ENCODE measurements at regions not wholly inside any gene's neighbourhood (a gene's known extent, or its start where the extent isn't known, plus 50 kb on each side); places are given as distances from the start of the nearest gene placed in this dataset.
A peak's percentile ranks its signal among the peaks of the same experiment; 100 is the strongest.

DNA sequence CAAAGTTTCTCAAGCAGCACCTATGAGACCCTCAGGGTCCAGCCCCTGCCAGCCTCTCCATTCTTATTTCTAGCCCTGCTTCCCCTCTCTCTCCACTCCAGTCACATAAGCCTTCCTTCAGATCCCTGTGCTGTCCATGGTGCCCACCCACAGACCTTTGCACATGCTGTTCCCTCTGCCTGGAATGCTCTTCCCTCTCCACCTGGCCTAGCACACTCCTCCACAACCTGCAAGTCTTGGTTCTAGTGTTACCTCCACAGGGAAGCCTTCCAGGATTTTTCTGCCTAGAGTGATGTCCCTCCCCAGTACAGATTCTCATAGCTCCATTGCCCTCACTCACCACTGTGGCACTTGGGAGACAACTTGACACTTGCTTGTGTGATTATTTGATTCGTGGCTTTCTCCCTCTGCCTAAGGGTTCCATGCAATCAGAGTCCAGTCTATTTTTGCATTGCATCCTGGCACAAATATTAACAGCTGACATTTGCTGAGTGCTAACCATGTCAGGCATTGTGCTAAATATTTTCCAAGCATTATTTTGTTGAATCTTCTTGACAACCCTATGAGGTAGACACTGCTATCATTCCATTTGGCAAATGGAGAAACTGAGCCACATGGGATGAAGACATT, 127.3 kb downstream of the SYF2 start:
- no peak for DNase-seq (ENCODE audit: low read depth)

DNA sequence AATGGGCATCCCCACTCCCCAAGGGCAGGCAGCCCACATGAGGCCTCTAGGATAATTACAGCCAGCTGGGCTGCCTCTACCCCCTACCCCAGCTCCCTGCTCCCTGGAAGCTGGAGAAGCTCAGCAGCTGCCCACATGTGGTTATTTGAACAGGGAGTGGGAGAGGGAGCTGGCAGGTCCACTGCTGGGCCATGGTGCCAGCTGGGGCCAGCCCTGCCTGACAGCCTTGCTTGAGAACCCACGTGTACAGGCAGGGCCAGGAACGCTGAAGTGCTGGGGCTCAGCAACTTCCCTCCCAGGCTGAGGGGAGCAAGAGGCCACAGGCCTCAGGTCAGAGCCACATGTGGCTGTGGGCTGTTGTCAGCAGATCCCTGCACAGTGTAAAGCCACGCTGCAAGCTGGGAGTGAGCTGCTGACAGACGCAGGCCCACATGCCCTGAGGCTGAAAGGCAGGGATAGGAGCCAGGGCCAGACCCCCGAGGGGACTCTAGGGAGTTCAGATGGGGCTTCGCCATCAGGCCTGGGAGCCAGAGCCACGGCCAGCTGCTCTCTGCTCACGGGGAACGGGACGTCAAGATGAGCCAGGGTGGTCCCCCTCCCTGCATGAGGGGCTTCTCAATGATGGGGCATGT, 129.0 kb downstream of the SYF2 start:
- no peak for DNase-seq (ENCODE audit: low read depth)

DNA sequence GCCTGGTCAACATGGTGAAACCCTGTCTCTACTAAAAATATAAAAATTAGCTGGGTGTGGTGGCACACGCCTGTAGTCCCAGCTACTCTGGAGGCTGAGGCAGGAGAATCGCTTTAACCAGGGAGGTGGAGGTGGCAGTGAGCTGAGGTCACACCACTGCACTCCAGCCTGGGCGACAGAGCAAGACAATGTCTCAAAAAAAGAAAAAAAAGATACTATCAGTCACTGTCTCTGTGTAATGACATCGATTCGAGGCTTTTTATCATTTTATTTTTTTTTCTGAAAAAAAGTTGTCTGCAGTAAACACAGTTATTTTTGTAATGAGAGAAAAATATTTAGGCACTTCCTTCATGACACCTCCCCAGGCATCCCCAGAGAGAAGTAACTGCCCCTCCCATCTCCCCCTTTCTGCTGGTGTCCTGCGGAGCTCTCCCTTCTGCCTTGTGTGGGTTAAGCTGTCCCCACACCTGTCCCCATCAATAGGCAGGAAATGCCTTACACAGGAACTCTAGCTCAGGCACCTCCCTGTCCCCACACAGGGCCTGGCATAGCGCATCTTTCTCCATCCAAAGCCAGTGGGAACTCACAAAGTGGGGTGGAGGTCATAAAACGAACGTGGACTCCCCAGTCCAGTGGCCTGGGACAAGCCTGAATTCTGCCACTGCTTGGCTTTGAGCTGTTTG, 132.0 kb downstream of the SYF2 start:
- DNase-seq (ENCODE audit: low read depth): no peak

DNA sequence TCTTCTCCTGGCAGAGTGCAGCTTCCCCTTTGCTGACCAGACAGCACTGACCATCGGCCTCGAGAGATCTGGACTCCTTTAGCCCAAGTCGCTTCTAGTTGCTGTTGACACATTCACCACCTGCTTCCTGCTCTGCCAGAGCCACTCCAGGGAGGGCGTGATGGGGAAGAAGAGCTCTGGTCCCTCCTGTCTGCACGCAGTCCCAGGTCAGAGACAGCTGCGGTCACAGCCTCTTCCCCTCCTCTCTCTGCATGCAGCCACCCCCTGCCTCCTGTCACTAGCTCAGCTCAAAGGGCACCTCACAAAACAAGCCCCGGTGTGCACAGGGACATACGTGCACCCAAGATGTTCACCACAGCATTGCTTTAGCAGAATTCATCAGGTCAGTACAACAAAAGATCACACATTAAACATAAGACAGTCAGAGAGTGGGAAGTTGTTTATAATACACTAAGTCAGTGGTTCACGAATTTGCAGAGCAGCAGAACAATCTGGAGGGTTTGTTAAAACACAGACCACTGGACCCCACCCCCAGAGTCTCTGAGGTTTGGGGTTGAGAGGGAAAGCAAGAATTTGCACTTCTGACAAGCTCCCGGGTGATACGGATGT, 132.9 kb downstream of the SYF2 start:
- no peak for DNase-seq (ENCODE audit: low read depth)

DNA sequence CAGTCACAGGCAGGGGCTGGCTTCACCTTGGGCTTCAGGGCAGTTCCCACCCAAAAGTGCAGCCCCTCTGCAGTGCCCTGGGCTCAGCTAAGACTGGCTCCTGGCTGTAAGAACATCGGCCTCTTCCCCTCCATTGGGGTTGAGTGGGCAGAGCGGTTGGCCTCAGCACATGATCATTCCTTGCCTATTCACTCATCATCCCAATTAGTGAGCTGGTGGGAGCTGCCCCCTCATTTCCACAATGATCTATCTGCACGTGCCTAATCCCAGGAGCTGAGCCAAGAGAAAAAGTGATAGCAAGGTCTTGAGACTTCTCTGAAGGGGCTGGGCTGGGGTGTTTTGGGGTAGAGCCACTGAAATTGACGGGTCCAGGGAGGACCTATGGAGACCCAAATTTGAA, 133.6 kb downstream of the SYF2 start:
- no peak for DNase-seq (ENCODE audit: low read depth)

DNA sequence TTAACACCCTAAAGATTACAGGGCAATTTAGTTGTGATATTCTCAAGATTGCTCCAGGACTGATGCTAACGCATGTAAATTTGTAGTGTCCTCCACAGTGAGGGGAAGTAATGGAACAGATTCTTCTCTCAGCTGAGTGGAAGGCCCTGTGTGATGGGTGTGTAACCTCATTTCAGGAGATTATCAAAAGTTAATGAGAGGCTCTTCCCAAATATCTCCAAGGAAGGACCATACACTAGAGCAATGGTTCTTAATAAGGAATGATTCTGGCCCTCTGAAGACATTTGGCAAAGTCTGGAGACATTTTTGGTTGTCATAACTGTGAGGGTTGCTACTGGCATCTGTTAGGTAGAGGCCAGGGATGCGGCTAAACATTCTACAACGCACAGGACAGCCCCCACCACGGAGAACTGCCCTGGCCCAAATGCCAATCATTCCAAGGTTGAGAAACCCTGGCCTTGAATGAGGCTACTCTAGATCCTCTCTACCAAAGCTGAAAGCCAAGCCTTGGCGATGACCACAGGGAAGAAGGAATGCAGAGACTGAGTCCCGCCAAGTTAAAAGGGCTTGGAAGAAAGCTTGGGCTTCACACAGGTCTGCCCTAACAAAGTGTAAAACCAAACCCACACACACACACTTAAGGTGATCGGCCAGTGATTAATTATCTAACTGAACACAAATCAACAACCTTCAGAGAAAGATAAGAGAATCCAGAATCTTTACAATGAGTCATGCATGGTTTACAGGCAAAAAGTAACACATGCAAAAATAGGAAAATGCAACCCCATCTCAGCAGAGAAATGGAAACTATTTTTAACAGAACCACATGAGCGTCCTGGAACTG, 135.8 kb downstream of the SYF2 start:
- DNase-seq (ENCODE audit: low read depth): no peak

DNA sequence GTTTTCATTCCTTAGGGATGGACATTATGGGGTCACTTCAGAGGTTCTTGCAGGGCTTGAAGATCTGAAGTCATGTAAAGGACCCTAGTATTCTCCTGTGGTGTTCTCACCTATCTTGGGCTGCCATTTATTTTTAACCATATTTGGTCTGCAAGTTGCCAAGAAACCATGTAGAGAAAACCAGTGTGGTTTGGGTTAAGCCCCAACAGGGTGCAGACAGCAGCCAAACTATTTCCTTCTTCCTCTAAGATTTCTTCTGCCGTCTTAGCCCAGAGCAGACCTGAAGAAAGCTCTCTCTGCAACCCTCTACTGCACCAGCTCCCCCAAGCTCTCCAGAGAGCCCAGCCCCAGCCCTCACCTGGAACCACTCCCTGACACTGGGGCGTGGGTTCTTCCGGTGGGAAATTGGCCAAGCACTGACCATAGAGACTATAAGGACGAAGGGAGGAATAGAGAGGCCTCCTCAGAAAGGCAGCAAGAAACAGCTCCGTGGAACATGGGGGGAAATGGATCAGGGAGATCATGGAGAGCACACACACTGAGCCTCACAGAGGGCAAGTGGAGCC, 136.6 kb downstream of the SYF2 start:
- no peak for DNase-seq (ENCODE audit: low read depth)

DNA sequence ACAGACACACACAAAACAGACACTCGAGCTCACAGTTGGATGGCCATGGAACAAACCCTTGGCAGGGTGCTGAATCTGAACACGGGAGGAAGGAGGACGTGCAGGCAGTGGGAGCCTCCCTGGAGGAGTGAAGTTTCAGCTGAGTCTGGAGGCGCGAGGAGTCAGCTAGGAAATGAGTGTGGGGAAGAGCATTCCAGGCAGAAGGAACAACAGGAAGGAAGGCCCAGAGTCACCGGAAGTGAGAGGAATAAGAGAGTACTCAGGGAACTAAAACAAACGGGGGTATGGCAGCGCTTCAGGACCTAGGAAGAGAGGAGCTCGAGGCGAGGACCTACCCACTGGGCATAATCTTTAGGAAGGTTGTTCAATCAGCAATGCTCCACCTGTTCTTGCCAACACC, 137.3 kb downstream of the SYF2 start:
- DNase-seq (ENCODE audit: low read depth): no peak

DNA sequence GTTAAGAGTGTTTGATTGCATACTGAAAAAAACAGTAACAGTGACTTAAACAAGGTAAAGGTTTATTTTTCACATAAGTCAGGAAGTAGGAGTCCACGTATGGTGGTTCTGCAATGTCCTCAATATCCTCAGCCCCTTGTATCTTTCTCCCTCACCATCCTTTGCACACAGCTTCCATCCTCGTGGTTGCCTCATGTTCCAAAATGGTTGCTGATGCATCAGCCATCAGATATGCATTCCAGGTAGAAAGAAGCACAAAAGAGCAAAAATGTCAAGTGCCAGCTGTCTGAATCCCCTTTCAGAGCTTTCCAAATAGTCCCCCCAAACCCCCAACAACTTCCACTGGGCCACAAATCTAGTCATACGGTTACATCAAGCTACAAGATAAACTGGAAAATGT, 138.1 kb downstream of the SYF2 start:
- no peak for DNase-seq (ENCODE audit: low read depth)

DNA sequence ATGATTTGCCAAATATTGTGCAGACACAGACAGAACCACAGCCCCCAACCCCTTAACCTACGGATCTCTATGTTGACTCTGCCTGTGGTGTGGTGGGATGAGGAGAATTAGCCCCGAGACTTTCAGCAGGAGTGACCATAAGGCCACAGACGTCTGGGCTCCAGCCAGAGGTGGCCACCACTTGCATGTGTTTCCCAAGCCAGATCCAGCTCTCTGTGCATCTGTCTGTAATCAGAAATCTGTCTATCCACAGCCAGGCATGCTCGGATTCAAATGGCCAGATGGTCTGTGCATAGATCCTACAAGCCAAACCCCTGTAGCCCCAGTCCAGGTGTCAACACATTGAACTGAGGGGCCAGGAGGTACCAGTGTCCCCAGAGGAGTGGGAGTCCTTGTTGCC, 140.6 kb downstream of the SYF2 start:
- no peak for DNase-seq (ENCODE audit: low read depth)

DNA sequence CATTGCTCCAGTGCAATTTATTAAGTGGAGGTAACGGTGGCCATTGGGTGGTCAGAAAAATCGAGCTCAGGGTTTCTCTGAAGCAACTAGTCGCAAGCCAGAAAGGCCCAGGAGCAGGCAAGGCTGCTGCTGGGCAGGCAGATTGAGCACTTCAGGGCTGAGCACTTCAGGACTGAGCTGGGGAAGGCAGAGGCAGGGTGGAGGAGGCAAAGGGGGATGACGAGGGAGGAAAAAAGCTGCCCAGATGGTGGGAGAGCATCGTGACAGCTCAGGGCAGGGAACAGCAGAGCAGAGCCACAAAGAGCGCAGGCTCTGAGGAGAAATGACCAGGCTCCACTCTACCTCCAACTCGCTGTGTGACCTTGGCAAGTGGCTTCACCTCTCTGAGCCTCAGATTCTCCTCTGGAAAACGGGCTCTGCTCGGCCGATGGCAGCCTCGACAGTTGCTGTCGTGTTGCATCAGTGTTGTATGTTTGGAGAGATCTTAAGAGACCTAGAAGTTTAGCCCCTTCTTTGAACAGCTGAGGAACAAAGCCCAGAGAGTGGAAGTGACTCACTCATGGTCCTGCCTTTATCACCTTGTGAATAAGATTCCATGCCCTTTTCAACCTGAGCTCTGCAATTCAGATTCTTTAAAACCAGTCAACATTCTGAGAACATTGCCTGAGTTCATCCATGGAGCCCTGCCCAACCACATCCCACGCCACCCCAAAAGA, 141.4 kb downstream of the SYF2 start:
- peak; percentile 67 for DNase-seq (ENCODE audit: low read depth)

DNA sequence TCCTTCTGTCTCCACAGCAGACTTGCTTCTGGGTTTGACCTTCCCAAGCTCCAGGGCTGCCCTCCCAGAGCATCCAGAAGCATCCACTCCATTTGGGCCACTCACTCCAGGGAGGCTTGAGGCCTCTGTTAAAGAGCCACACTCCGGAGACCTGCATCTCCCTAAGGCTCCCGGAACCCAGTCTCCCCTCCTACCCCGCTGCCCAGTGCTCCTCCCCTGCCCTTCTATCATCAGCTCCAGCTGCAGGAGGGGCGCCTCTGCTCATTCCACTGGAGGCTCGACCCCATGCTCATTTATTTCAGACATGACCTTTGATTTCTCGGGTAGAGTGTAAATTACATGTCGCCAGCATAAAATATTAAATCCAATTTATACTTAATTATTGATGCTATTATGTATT, 142.5 kb downstream of the SYF2 start:
- no peak for DNase-seq (ENCODE audit: low read depth)

DNA sequence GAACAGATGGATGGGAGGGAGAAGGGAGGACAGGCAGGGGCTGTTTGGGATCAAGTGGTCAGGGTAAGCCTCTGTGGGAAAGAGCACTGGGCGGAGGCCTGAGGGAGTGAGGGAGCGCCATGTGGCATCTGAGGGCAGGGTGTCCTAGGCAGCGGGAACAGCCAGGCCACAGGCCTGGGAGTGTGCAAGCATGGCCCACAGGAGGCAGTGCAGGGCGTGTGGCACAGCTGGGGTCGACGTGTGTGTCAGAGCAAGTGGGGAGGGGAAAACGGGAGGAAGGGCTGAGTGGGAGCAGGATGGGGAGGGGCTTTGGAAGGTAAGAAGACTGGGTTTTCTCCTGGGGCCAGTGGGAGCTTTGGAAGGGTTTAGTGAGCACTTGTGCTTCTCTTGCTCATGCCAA, 143.4 kb downstream of the SYF2 start:
- DNase-seq (ENCODE audit: low read depth): no peak

DNA sequence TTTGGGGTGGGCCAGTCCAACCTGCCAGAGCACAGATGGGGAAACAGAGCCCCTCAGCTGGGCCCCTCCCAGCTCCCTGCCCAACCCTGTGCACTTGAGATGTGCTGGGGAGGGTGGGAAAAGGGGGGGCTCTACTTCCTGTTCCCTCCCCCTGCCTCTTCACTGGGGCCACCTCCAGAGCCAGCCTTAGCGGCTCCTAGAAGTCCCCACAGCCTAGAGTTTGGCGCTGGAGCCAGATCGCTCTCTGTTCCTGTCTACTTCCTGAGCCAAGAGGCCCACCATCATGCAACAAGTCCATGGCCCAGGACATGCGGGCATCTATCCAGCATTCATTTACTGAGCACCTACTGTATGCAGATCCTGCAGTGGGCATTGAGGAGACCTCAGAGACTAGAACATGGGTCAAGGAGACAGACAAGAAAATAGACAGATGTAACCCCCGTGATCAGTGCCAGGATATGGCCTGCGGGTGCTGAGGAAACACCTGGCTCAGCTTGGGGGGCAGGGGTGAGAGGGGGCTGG, 144.1 kb downstream of the SYF2 start:
- no peak for DNase-seq (ENCODE audit: low read depth)

DNA sequence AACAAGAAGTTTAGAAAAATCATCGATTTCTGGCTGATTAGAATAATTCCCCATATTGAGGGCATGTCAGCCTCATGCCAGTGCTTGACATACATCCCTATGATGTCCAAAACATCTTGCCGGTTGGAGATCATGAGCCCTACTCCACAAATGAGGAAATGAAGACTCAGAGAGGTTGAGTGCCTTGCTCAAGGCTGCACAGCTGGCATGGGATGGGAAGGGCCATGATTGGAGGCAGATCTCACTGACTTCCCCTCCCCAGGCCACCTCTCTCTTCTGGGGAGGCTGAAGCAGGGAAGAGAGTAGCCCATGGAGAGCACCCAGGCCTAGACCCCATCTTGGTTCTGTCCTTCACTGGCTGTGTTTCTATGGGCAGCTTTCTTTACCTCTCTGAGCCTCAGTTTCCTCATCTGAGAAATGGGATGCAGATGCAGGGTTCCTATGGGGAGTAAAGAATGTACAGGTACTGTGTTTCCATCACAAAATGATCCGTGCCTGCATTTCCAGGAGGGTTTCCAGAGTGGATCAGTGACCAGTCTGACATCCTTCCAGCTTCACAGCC, 145.7 kb downstream of the SYF2 start:
- DNase-seq (ENCODE audit: low read depth): no peak

DNA sequence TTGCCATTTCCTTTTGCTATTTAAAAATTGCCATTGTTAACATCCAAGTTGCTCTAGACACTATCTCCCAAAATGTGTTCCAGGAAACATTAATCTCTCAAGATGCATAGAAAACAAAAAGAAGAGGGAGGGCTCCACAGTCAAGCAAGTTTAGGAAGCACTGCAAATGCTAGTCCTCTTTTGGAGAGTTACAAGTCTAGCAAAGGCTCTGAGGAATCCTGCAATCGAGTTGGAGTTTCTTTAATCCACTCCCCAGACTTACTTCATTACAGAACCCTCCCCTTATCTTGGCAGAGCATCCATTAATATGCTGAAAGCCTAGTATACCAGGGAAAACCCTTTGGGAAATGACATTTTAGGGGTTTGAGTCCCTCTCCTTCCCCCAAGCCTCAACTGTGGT, 147.9 kb downstream of the SYF2 start:
- DNase-seq (ENCODE audit: low read depth): no peak

DNA sequence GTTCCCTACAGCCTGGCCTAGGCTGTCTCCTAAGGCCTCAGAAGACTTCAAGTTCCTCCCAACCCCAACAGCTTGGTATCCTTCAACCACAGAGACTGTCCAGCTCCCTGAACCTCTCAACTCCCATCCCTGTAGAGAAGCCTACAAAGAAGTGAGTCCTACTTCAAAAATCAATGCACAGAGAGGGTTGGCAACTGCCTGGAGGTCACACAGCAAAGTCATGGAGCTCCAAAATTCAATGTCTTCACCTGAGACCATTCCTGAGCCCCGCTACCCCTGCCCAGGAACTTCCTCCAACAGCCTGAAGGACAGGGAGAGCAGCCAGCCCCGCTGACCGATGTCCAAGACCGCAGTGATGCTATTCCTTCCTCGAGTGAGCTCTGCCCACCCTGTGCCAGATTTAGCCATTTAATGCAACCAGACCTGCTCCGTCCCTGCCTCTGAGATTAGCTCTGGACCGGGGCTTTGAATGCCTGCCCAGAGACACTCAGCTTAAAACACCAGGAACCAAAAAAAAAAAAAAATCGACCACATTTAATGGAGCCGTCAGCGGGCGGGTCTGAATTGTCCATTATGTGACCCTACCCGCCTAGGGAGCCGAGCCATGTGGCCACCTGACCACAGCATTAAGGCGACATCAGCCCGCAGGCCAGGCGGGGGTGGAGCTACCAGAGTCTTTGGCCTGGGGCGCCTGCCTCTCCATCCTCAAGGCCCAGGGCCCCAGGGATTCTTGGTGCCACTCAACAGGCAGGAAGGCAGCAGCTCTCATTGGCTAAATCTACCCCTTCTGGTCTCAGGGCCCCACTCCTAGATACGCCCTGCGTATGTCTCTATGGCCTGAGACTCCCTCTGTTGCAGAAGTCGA, 148.6 kb downstream of the SYF2 start:
- no peak for DNase-seq (ENCODE audit: low read depth)

DNA sequence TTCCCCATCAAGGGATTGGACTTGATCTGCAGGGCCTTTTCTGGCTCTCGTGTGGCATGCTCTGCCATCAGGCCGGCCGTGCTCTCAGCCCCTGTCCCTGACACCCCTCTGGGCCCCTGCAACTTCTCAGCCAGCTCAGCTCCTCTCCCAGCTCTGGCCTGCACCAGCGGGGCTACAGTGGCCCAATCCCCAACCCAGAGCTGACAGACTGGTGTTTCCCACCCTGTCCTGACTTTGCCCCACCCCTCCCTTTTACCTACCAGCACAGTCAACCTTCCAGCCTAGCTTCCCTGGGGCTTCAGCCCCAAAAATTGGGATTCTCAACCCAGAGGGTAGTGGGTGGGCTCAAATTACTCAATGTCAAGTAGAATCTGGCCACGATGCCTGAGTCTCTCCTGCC, 149.3 kb downstream of the SYF2 start:
- DNase-seq (ENCODE audit: low read depth): no peak
